GM23338 (cell line): ENCODE measurements at regions not wholly inside any gene's neighbourhood (a gene's known extent, or its start where the extent isn't known, plus 50 kb on each side); places are given as distances from the start of the nearest gene placed in this dataset.

Experiments used
- CTCF ChIP-seq, 2 experiments: fragments of 200-600 bp in 1 of 2; sonication (generic) in 1 of 2; conservative IDR thresholded peaks; 2 replicates each; pipeline versions ENCODE4 v1.5.1 to v1.6.1; 2016 to 2017; ENCODE audit warnings: antibody characterized with exemption in 2 of 2, low read depth in 2 of 2, mild to moderate bottlenecking in 2 of 2, moderate library complexity in 1 of 2
- EZH2 ChIP-seq: fragments of 200-600 bp; sonication (generic); IDR thresholded peaks from one replicate; pipeline ENCODE4 v1.8.0; 2017; ENCODE audit warnings: antibody characterized with exemption, mild to moderate bottlenecking, low read depth; ENCODE audit not compliant: unreplicated experiment

GRCh38 chr7:25678215-25678614 lies 449.9 kb upstream of the NPVF start:
- TF ChIP-seq CTCF (conservative IDR thresholded peaks at IDR 0.05; ENCODE audit: low read depth in 2 of 2) (no peak), EZH2 (no peak)
